Uterus (tissue), 2 donors: ENCODE measurements at regions not wholly inside any gene's neighbourhood (a gene's known extent, or its start where the extent isn't known, plus 50 kb on each side); places are given as distances from the start of the nearest gene placed in this dataset.

ENCODE experiments used
- CTCF ChIP-seq, 4 experiments: fragments of 200-600 bp in 2 of 4; fragments of 450-650 bp in 2 of 4; sonication (generic) in 2 of 4; IDR thresholded peaks; one replicate each; pipeline ENCODE4 v1.5.1; 2016 to 2019; ENCODE audit warnings: antibody characterized with exemption in 4 of 4, mild to moderate bottlenecking in 2 of 4, moderate library complexity in 1 of 4
- POLR2A ChIP-seq, 2 donors: fragments of 450-650 bp; IDR thresholded peaks; one replicate each; pipeline ENCODE4 v1.6.1; 2016; ENCODE audit warnings: antibody characterized with exemption in 2 of 2, mild to moderate bottlenecking in 1 of 2, moderate library complexity in 1 of 2

- TF ChIP-seq CTCF (IDR thresholded peaks at IDR 0.05) (no peak), POLR2A (IDR thresholded peaks at IDR 0.05) (no peak)
Observed at GRCh38 chr12:124374147-124374546, 79.3 kb downstream of the RFLNA start.
